Stimulated activated naive CD8-positive, alpha-beta T cell treated with anti-CD3 and anti-CD28 coated beads, Interleukin-15, Interleukin-2, amounts not matched to agents 100 ng/mL and 50 ng/mL, for 24 hours (primary cell): ENCODE measurements at regions not wholly inside any gene's neighbourhood (a gene's known extent, or its start where the extent isn't known, plus 50 kb on each side); places are given as distances from the start of the nearest gene placed in this dataset.

Source experiments
- H3K27ac Mint-ChIP-seq: one replicate; pipeline ENCODE4 v1.8.0; 2021; ENCODE audit warnings: mild to moderate bottlenecking, mixed read lengths
- H3K27me3 Mint-ChIP-seq: one replicate; pipeline ENCODE4 v1.8.0; 2021; ENCODE audit warnings: mixed read lengths
- H3K36me3 Mint-ChIP-seq: one replicate; pipeline ENCODE4 v1.8.0; 2021; ENCODE audit warnings: low read depth, mixed read lengths
- H3K4me1 Mint-ChIP-seq: one replicate; pipeline ENCODE4 v1.8.0; 2021; ENCODE audit warnings: low read depth, mixed read lengths
- H3K4me3 Mint-ChIP-seq: one replicate; pipeline ENCODE4 v1.8.0; 2021; ENCODE audit warnings: mild to moderate bottlenecking, mixed read lengths
- H3K9me3 Mint-ChIP-seq: one replicate; pipeline ENCODE4 v1.8.0; 2021; ENCODE audit warnings: mixed read lengths

GRCh38 chr10:60511477-60512229, 122.0 kb upstream of the ANK3 start:
- Mint-ChIP-seq H3K36me3 (no peaks in the 10 kb centered on the region), H3K27ac (no peak overlapping the region), H3K4me1 (no peaks in the 10 kb centered on the region), H3K4me3 (no peak overlapping the region), H3K27me3 (no peaks in the 10 kb centered on the region), H3K9me3 (no peaks in the 10 kb centered on the region)

DNA sequence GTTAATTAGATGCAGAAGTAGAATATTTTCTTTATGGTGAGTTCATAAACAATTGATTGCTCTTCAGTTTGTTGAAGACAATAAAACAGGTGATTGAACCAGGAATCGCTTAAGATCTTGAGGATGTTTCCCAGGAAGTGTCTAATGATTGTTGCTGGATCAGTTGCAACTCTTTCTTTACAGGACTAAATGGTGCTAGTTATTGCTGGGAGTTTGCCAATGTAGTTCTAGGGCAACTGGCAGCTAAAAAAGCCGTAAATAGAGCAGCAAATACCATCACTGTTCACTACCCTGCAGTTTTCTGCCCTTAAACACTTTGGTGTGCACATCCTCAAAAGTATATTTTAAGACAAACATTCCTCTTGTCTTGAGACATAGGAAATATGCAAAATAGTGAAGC, 119.2 kb upstream of the ANK3 start:
- Mint-ChIP-seq H3K4me3 (no peak overlapping the region), H3K4me1 (no peaks in the 10 kb centered on the region), H3K36me3 (no peaks in the 10 kb centered on the region), H3K27ac (no peak overlapping the region), H3K9me3 (no peaks in the 10 kb centered on the region), H3K27me3 (no peaks in the 10 kb centered on the region)

- Mint-ChIP-seq H3K36me3 (no peaks in the 10 kb centered on the region), H3K27ac (no peak overlapping the region), H3K9me3 (no peaks in the 10 kb centered on the region), H3K27me3 (no peaks in the 10 kb centered on the region), H3K4me3 (no peak overlapping the region), H3K4me1 (no peaks in the 10 kb centered on the region)
These were observed 118.4 kb upstream of the ANK3 start for GRCh38 chr10:60508037-60508436.

- Mint-ChIP-seq H3K4me1 (no peaks in the 10 kb centered on the region), H3K27me3 (no peaks in the 10 kb centered on the region), H3K9me3 (no peaks in the 10 kb centered on the region), H3K36me3 (no peaks in the 10 kb centered on the region), H3K4me3 (no peak overlapping the region), H3K27ac (no peak overlapping the region)
These were observed 112.9 kb upstream of the ANK3 start for GRCh38 chr10:60502621-60503020.

DNA sequence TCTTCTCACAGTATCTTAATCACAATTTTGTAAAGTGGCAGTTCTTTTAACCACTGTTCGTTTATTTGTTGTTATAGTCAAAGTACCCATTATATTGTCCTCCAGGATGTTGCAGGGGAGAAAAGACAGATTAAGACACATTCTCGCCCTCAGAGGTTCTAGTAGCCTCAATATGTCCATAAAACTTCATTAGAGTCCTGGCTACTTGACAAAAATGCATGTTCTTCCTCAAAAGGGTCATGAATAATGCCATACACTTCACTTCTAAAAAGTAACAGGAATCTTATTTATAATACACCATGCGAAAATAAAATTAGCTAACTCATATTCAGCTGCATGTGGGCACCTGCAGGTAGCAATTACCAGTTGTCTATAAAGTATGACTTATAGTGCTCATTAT, 109.3 kb upstream of the ANK3 start:
- no peaks in the 10 kb centered on the region for H3K4me1 Mint-ChIP-seq
- H3K9me3 Mint-ChIP-seq: no peaks in the 10 kb centered on the region
- H3K27ac Mint-ChIP-seq: no peak overlapping the region
- H3K36me3 Mint-ChIP-seq: no peaks in the 10 kb centered on the region
- no peak overlapping the region for H3K4me3 Mint-ChIP-seq
- H3K27me3 Mint-ChIP-seq: no peaks in the 10 kb centered on the region

- Mint-ChIP-seq H3K9me3 (no peaks in the 10 kb centered on the region), H3K36me3 (no peaks in the 10 kb centered on the region), H3K27me3 (no peaks in the 10 kb centered on the region), H3K27ac (no peak overlapping the region), H3K4me3 (no peak overlapping the region), H3K4me1 (no peaks in the 10 kb centered on the region)
These were observed 107.7 kb upstream of the ANK3 start for GRCh38 chr10:60497364-60497763.

DNA sequence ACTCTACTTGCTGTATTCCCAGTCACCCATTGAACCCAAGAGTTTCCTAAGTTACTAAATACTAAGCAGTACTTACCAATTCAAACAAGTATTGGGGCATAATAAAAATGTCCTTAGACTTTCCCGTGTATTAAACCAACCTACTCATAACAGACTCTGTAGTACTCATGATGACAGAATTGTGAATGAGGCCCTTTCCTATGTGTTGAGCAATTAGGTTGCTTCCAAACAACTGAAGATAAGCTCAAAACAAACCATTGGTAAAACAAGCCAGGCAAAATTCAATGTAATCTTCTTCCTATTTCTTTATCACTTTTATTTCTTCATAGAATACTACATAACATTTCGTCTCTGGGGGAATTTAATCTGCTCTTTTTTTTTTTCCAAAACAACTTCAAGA, 106.5 kb upstream of the ANK3 start:
- H3K4me3 Mint-ChIP-seq: no peak overlapping the region

DNA sequence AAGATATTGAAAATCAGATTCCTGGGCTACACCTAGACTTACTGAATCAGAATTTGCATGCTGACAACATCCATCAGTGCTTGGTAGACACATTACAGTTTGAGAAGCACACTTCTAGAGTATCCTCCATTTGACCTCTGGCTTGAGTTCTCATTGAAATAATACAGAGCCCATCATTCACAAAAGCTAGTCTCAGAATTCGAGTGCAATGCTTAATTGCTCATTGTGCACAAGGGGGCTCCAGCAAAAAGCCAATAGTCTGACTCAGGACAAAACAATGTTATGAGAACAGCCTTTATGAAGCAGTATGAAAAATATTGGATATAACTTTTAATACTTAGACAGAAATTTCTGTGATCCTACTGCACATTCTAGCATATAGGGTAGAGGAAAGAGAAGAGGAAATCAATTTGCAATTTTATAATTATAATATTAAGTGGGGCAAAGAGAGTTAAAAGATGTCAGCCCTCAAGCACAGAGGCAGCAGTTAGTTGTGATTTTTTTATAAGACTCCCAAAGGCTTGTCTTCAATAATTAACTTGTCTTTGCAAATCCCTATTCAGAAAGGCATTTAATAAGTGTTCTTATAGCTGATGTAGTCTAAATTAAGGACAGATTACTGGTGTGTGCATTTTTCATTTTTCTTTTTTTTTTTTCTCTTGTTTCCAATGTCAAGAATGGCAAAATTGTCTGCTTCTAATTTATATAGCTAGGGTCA, 105.8 kb upstream of the ANK3 start:
- H3K9me3 Mint-ChIP-seq: no peaks in the 10 kb centered on the region
- H3K4me3 Mint-ChIP-seq: no peak overlapping the region
- H3K4me1 Mint-ChIP-seq: no peaks in the 10 kb centered on the region

More for the DNA sequence above, 106.5 kb upstream of the ANK3 start:
- H3K36me3 Mint-ChIP-seq: no peaks in the 10 kb centered on the region
- no peak overlapping the region for H3K27ac Mint-ChIP-seq
- H3K4me1 Mint-ChIP-seq: no peaks in the 10 kb centered on the region
- H3K27me3 Mint-ChIP-seq: no peaks in the 10 kb centered on the region
- H3K9me3 Mint-ChIP-seq: no peaks in the 10 kb centered on the region

DNA sequence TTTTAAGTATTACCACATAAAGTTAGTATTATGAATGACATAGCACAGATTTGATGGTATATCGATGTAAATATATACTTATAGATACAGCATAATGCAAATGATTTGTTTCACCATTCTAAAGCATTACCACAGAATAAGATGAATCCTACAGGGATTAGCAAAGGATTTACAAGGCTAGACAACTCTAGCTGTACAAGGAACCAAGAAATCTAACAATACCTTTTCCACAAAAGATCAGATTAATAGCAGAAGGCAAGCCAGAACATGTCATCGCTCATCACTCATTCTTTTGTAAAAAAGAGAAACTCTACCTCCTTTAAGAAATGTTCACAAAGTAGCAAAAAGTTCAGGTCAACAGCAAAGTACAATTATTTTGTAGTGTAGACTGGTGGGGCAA, 105.1 kb upstream of the ANK3 start:
- H3K4me1 Mint-ChIP-seq: no peaks in the 10 kb centered on the region
- H3K36me3 Mint-ChIP-seq: no peaks in the 10 kb centered on the region
- H3K4me3 Mint-ChIP-seq: no peak overlapping the region
- H3K9me3 Mint-ChIP-seq: no peaks in the 10 kb centered on the region
- no peaks in the 10 kb centered on the region for H3K27me3 Mint-ChIP-seq
- H3K27ac Mint-ChIP-seq: no peak overlapping the region

More for the DNA sequence above, 105.8 kb upstream of the ANK3 start:
- Mint-ChIP-seq H3K27me3 (no peaks in the 10 kb centered on the region), H3K27ac (no peak overlapping the region), H3K36me3 (no peaks in the 10 kb centered on the region)

GRCh38 chr10:60491162-60491561, 101.5 kb upstream of the ANK3 start:
- no peaks in the 10 kb centered on the region for H3K9me3 Mint-ChIP-seq
- H3K27ac Mint-ChIP-seq: no peak overlapping the region
- no peak overlapping the region for H3K4me3 Mint-ChIP-seq
- no peaks in the 10 kb centered on the region for H3K36me3 Mint-ChIP-seq
- H3K4me1 Mint-ChIP-seq: no peaks in the 10 kb centered on the region
- H3K27me3 Mint-ChIP-seq: no peaks in the 10 kb centered on the region

- no peaks in the 10 kb centered on the region for H3K9me3 Mint-ChIP-seq
- H3K4me3 Mint-ChIP-seq: no peak overlapping the region
- no peak overlapping the region for H3K27ac Mint-ChIP-seq
- H3K27me3 Mint-ChIP-seq: peaks cover 5% of the 10 kb centered on the region
- H3K36me3 Mint-ChIP-seq: no peaks in the 10 kb centered on the region
- H3K4me1 Mint-ChIP-seq: no peaks in the 10 kb centered on the region
These were observed 100.3 kb upstream of the ANK3 start for GRCh38 chr10:60490013-60490412.

GRCh38 chr10:60488111-60488669, 98.5 kb upstream of the ANK3 start:
- Mint-ChIP-seq H3K36me3 (no peaks in the 10 kb centered on the region), H3K4me3 (no peak overlapping the region), H3K4me1 (no peaks in the 10 kb centered on the region), H3K27ac (no peak overlapping the region), H3K9me3 (no peaks in the 10 kb centered on the region), H3K27me3 (peaks cover 5% of the 10 kb centered on the region)

- Mint-ChIP-seq H3K4me3 (no peak overlapping the region), H3K27me3 (peaks cover 5% of the 10 kb centered on the region), H3K36me3 (no peaks in the 10 kb centered on the region), H3K9me3 (no peaks in the 10 kb centered on the region), H3K4me1 (no peaks in the 10 kb centered on the region), H3K27ac (no peak overlapping the region)
These were observed 97.9 kb upstream of the ANK3 start for GRCh38 chr10:60487543-60487942.

- H3K27me3 Mint-ChIP-seq: peaks cover 5% of the 10 kb centered on the region
- H3K4me1 Mint-ChIP-seq: no peaks in the 10 kb centered on the region
- H3K27ac Mint-ChIP-seq: no peak overlapping the region
- H3K36me3 Mint-ChIP-seq: no peaks in the 10 kb centered on the region
- H3K4me3 Mint-ChIP-seq: no peak overlapping the region
- H3K9me3 Mint-ChIP-seq: no peaks in the 10 kb centered on the region
These were observed 95.3 kb upstream of the ANK3 start for GRCh38 chr10:60485025-60485424.

DNA sequence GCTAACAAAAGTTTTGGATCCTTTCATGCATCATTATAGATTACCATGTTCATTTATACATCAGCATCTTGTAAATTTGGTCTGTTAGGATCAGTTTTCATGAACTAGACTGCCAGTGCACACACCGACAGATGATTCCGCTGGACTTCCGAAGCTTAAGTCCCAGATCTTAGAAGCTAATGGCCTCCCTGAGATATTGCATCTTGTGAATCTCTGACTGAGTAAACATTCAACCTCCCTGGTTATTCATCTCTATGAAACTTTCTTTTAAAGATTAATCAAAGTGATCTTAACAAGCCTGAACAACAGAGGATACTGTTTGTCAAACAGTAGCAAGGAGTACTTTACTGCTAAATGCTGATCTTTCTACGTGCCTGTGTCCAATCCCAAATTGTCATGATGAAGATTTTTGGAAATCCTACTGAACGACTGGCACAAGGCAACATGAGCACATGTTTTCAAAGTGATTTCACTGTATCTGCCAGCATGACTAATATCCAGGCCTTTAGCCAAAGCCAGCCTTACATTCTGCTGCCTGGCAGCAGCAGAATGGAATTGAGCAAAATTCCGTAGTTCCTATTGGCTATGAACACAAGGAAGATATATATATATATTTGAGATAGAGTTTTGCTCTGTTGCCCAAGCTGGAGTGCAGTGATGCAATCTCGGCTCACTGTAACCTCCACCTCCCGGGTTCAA, 91.3 kb upstream of the ANK3 start:
- Mint-ChIP-seq H3K27me3 (peaks cover 5% of the 10 kb centered on the region), H3K9me3 (no peaks in the 10 kb centered on the region), H3K27ac (no peak overlapping the region), H3K4me3 (no peak overlapping the region), H3K36me3 (no peaks in the 10 kb centered on the region), H3K4me1 (no peaks in the 10 kb centered on the region)
